ENCODE measurements at regions not wholly inside any gene's neighbourhood (a gene's known extent, or its start where the extent isn't known, plus 50 kb on each side); places are given as distances from the start of the nearest gene placed in this dataset.
"Not testable (repeated sequence)": the region's sequence is repeated elsewhere in the genome, so short reads cannot be mapped to it uniquely, and the experiment has no call there.

- no peak for TF ChIP-seq CREB5 (CRISPR knock-in tag; IDR thresholded peaks at IDR 0.05; ENCODE audit: low read depth)
- no peak for TF ChIP-seq POU6F1 (CRISPR knock-in tag; IDR thresholded peaks at IDR 0.05; ENCODE audit: borderline replicate concordance, low read depth)
- no peak for TF ChIP-seq ZFP30 (CRISPR knock-in tag; IDR thresholded peaks at IDR 0.05)
- TF ChIP-seq ESRRG (CRISPR knock-in tag; IDR thresholded peaks at IDR 0.05), result no peak
- no peak for TF ChIP-seq ARNTL (CRISPR knock-in tag; IDR thresholded peaks at IDR 0.05; ENCODE audit: borderline replicate concordance, low read depth)
- TF ChIP-seq ZNF8 (CRISPR knock-in tag; IDR thresholded peaks at IDR 0.05), result no peak
- no peak for TF ChIP-seq ZNF565 (CRISPR knock-in tag; conservative IDR thresholded peaks at IDR 0.05; ENCODE audit: low read depth)
- TF ChIP-seq CSDC2 (CRISPR knock-in tag; IDR thresholded peaks at IDR 0.05), result no peak
- TF ChIP-seq ISL1 (CRISPR knock-in tag; IDR thresholded peaks at IDR 0.05), result no peak
- TF ChIP-seq GLIS3 (CRISPR knock-in tag; IDR thresholded peaks at IDR 0.05), result no peak
- ATAC-seq, result no peak
Measured at GRCh38 chr4:83195269-83195668, 80.7 kb upstream of the PLAC8 start.

- not testable (repeated sequence) for ATAC-seq
Measured at GRCh38 chr4:83194588-83194987, 80.1 kb upstream of the PLAC8 start.

- no peak for ATAC-seq
Measured at GRCh38 chr4:83192634-83193033, 78.1 kb upstream of the PLAC8 start.

GRCh38 chr4:83191026-83191425 is 76.5 kb upstream of the PLAC8 start:
- no peak for ATAC-seq
- no peak for TF ChIP-seq OSR1 (CRISPR knock-in tag; IDR thresholded peaks at IDR 0.05)
- no peak for TF ChIP-seq ZNF8 (CRISPR knock-in tag; IDR thresholded peaks at IDR 0.05)
- no peak for TF ChIP-seq TOX (CRISPR knock-in tag; IDR thresholded peaks at IDR 0.05; ENCODE audit: borderline replicate concordance)
- no peak for TF ChIP-seq ZNF565 (CRISPR knock-in tag; conservative IDR thresholded peaks at IDR 0.05; ENCODE audit: low read depth)
- no peak for TF ChIP-seq ZFP3 (CRISPR knock-in tag; IDR thresholded peaks at IDR 0.05)
- TF ChIP-seq SNAI2 (CRISPR knock-in tag; IDR thresholded peaks at IDR 0.05), result no peak
- no peak for TF ChIP-seq ESRRG (CRISPR knock-in tag; IDR thresholded peaks at IDR 0.05)
- TF ChIP-seq GLIS3 (CRISPR knock-in tag; IDR thresholded peaks at IDR 0.05), result no peak
- TF ChIP-seq PPARA (CRISPR knock-in tag; IDR thresholded peaks at IDR 0.05; ENCODE audit: borderline replicate concordance), result no peak
- TF ChIP-seq ZFP30 (CRISPR knock-in tag; IDR thresholded peaks at IDR 0.05), result no peak
- TF ChIP-seq CSRNP3 (CRISPR knock-in tag; IDR thresholded peaks at IDR 0.05), result no peak
- TF ChIP-seq PATZ1 (CRISPR knock-in tag; IDR thresholded peaks at IDR 0.05; ENCODE audit: borderline replicate concordance), result no peak

More at GRCh38 chr4:83192634-83193033, 78.1 kb upstream of the PLAC8 start:
- TF ChIP-seq TSHZ2 (CRISPR knock-in tag; IDR thresholded peaks at IDR 0.05) (no peak), ZFP3 (CRISPR knock-in tag; IDR thresholded peaks at IDR 0.05) (no peak), TCF4 (CRISPR knock-in tag; IDR thresholded peaks at IDR 0.05; ENCODE audit: borderline replicate concordance) (no peak), BACH2 (CRISPR knock-in tag; IDR thresholded peaks at IDR 0.05; ENCODE audit: borderline replicate concordance) (no peak), OSR1 (CRISPR knock-in tag; IDR thresholded peaks at IDR 0.05) (no peak), ARNTL (CRISPR knock-in tag; IDR thresholded peaks at IDR 0.05; ENCODE audit: borderline replicate concordance, low read depth) (no peak), CSDC2 (CRISPR knock-in tag; IDR thresholded peaks at IDR 0.05) (no peak), ESRRG (CRISPR knock-in tag; IDR thresholded peaks at IDR 0.05) (no peak), PATZ1 (CRISPR knock-in tag; IDR thresholded peaks at IDR 0.05; ENCODE audit: borderline replicate concordance) (no peak), ZFP30 (CRISPR knock-in tag; IDR thresholded peaks at IDR 0.05) (no peak), SNAI2 (CRISPR knock-in tag; IDR thresholded peaks at IDR 0.05) (no peak), GLIS3 (CRISPR knock-in tag; IDR thresholded peaks at IDR 0.05) (no peak)
